SK-N-SH treated with all-trans-retinoic acid at 6 μM for 48 hours (cell line): ENCODE measurements at regions not wholly inside any gene's neighbourhood (a gene's known extent, or its start where the extent isn't known, plus 50 kb on each side); places are given as distances from the start of the nearest gene placed in this dataset.
"Not testable (repeated sequence)": the region's sequence is repeated elsewhere in the genome, so short reads cannot be mapped to it uniquely, and the experiment has no call there.

Source experiments
- BACH2 ChIP-seq: fragments of 250-450 bp; sonication (Bioruptor Pico); IDR thresholded peaks from 2 replicates; pipeline ENCODE4 v1.9.0; 2021; ENCODE audit warnings: mild to moderate bottlenecking, borderline replicate concordance
- ISL1 ChIP-seq: fragments of 250-450 bp; sonication (Bioruptor Pico); IDR thresholded peaks from 2 replicates; pipeline ENCODE4 v2.1.2; 2022; ENCODE audit warnings: mild to moderate bottlenecking, moderate library complexity
- TCF4 ChIP-seq: fragments of 250-450 bp; sonication (Bioruptor Pico); IDR thresholded peaks from 2 replicates; pipeline ENCODE4 v1.8.0; 2021; ENCODE audit warnings: mild to moderate bottlenecking, moderate library complexity, borderline replicate concordance
- ZC3H10 ChIP-seq: fragments of 250-450 bp; sonication (Bioruptor Pico); IDR thresholded peaks from 2 replicates; pipeline ENCODE4 v1.5.1; 2021; ENCODE audit warnings: mild to moderate bottlenecking, moderate library complexity
- ZFP3 ChIP-seq: fragments of 250-450 bp; sonication (Bioruptor Pico); IDR thresholded peaks from 2 replicates; pipeline ENCODE4 v1.5.0; 2020; ENCODE audit warnings: mild to moderate bottlenecking, moderate library complexity
- ZFP30 ChIP-seq: fragments of 450-650 bp; formaldehyde crosslinking; IDR thresholded peaks from 2 replicates; pipeline ENCODE4 v1.5.0; 2022; ENCODE audit warnings: mild to moderate bottlenecking, moderate library complexity
- TF ChIP-seq, protein P1 (sequence below): fragments of 250-450 bp; sonication (Bioruptor Pico); IDR thresholded peaks from 2 replicates; pipeline ENCODE4 v1.8.0; 2021; ENCODE audit warnings: low read depth, mild to moderate bottlenecking, moderate library complexity, borderline replicate concordance
- TF ChIP-seq, protein P2 (sequence below): fragments of 250-450 bp; sonication (Bioruptor Pico); IDR thresholded peaks from 2 replicates; pipeline ENCODE4 v1.8.0; 2020; ENCODE audit warnings: mild to moderate bottlenecking, moderate library complexity, borderline replicate concordance
- TF ChIP-seq, protein P3 (sequence below): fragments of 250-450 bp; sonication (Bioruptor Pico); IDR thresholded peaks from 2 replicates; pipeline ENCODE4 v1.5.1; 2020; ENCODE audit warnings: low read depth, mild to moderate bottlenecking, moderate library complexity
- TF ChIP-seq, protein P4 (sequence below): fragments of 250-450 bp; sonication (Bioruptor Pico); IDR thresholded peaks from 2 replicates; pipeline ENCODE4 v1.5.0; 2020; ENCODE audit warnings: mild to moderate bottlenecking, moderate library complexity

DNA sequence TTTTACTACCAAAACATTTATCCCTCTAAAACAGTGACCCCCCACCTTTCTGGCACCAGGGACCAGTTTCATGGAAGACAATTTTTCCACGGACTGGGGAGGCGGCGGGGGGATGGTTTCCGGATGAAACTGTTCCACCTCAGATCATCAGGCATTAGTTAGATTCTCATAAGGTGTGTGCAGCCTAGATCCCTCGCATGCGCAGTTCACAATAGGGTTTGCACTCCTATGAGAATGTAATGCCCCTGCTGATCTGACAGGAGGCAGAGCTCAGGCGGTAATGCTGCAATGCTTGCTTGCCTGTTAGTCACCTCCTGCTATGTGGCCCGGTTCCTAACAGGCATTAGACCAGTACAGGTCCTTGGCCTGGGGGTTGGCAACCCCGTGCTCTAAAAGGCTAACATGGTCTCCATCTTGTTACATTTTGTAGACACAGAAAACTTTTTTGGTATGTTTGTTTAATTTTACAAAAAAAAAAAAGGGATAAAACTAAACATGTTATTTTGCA, 133.1 kb downstream of the DHRS2 start:
- not testable (repeated sequence) for TF ChIP-seq ZFP3 (CRISPR knock-in tag); BACH2 (CRISPR knock-in tag); ZFP30 (CRISPR knock-in tag); ZC3H10; TCF4 (CRISPR knock-in tag); ISL1 (CRISPR knock-in tag)
- TF ChIP-seq, protein P1, sequence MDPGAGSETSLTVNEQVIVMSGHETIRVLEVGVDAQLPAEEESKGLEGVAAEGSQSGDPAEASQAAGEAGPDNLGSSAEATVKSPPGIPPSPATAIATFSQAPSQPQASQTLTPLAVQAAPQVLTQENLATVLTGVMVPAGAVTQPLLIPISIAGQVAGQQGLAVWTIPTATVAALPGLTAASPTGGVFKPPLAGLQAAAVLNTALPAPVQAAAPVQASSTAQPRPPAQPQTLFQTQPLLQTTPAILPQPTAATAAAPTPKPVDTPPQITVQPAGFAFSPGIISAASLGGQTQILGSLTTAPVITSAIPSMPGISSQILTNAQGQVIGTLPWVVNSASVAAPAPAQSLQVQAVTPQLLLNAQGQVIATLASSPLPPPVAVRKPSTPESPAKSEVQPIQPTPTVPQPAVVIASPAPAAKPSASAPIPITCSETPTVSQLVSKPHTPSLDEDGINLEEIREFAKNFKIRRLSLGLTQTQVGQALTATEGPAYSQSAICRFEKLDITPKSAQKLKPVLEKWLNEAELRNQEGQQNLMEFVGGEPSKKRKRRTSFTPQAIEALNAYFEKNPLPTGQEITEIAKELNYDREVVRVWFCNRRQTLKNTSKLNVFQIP (CRISPR knock-in tag) = not testable (repeated sequence)
- TF ChIP-seq, protein P2, sequence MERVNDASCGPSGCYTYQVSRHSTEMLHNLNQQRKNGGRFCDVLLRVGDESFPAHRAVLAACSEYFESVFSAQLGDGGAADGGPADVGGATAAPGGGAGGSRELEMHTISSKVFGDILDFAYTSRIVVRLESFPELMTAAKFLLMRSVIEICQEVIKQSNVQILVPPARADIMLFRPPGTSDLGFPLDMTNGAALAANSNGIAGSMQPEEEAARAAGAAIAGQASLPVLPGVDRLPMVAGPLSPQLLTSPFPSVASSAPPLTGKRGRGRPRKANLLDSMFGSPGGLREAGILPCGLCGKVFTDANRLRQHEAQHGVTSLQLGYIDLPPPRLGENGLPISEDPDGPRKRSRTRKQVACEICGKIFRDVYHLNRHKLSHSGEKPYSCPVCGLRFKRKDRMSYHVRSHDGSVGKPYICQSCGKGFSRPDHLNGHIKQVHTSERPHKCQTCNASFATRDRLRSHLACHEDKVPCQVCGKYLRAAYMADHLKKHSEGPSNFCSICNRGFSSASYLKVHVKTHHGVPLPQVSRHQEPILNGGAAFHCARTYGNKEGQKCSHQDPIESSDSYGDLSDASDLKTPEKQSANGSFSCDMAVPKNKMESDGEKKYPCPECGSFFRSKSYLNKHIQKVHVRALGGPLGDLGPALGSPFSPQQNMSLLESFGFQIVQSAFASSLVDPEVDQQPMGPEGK (CRISPR knock-in tag) = not testable (repeated sequence)
- TF ChIP-seq, protein P3, sequence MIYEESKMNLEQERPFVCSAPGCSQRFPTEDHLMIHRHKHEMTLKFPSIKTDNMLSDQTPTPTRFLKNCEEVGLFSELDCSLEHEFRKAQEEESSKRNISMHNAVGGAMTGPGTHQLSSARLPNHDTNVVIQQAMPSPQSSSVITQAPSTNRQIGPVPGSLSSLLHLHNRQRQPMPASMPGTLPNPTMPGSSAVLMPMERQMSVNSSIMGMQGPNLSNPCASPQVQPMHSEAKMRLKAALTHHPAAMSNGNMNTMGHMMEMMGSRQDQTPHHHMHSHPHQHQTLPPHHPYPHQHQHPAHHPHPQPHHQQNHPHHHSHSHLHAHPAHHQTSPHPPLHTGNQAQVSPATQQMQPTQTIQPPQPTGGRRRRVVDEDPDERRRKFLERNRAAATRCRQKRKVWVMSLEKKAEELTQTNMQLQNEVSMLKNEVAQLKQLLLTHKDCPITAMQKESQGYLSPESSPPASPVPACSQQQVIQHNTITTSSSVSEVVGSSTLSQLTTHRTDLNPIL (CRISPR knock-in tag) = not testable (repeated sequence)
- TF ChIP-seq, protein P4, sequence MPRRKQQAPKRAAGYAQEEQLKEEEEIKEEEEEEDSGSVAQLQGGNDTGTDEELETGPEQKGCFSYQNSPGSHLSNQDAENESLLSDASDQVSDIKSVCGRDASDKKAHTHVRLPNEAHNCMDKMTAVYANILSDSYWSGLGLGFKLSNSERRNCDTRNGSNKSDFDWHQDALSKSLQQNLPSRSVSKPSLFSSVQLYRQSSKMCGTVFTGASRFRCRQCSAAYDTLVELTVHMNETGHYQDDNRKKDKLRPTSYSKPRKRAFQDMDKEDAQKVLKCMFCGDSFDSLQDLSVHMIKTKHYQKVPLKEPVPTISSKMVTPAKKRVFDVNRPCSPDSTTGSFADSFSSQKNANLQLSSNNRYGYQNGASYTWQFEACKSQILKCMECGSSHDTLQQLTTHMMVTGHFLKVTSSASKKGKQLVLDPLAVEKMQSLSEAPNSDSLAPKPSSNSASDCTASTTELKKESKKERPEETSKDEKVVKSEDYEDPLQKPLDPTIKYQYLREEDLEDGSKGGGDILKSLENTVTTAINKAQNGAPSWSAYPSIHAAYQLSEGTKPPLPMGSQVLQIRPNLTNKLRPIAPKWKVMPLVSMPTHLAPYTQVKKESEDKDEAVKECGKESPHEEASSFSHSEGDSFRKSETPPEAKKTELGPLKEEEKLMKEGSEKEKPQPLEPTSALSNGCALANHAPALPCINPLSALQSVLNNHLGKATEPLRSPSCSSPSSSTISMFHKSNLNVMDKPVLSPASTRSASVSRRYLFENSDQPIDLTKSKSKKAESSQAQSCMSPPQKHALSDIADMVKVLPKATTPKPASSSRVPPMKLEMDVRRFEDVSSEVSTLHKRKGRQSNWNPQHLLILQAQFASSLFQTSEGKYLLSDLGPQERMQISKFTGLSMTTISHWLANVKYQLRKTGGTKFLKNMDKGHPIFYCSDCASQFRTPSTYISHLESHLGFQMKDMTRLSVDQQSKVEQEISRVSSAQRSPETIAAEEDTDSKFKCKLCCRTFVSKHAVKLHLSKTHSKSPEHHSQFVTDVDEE (CRISPR knock-in tag) = not testable (repeated sequence)
